ENCODE measurements at regions not wholly inside any gene's neighbourhood (a gene's known extent, or its start where the extent isn't known, plus 50 kb on each side); places are given as distances from the start of the nearest gene placed in this dataset.

- intact Hi-C loops (cut with micrococcal nuclease; ENCODE audit: unreplicated experiment) = no loop called here
- H3K4me2 ChIP-seq (ENCODE audit: low read length) = no peak overlapping the region
- no peaks in the 10 kb centered on the region for H4K20me1 ChIP-seq (ENCODE audit: insufficient read depth, low read length)
- H3K9me2 ChIP-seq (ENCODE audit: insufficient read depth, low read length) = no peaks in the 10 kb centered on the region
- H3K9me3 ChIP-seq (ENCODE audit: low read length) = no peaks in the 10 kb centered on the region
- no peak overlapping the region for H2AFZ ChIP-seq (ENCODE audit: low read length)
- no peaks in the 10 kb centered on the region for H3K79me2 ChIP-seq (ENCODE audit: insufficient read depth, low read depth, low read length)
- CTCF ChIA-PET (ENCODE audit: unreplicated experiment) = no interaction called here
- no peaks in the 10 kb centered on the region for H3K36me3 ChIP-seq (ENCODE audit: insufficient read depth, low read length)
- POLR2A ChIA-PET = no interaction called here
- DNase-seq (ENCODE audit: low spot score) = no peak
- H3K4me1 ChIP-seq (ENCODE audit: insufficient read depth, low read length, poor library complexity, severe bottlenecking) = no peaks in the 10 kb centered on the region
- H3K4me3 ChIP-seq (ENCODE audit: low read depth, low read length, poor library complexity, severe bottlenecking) = no peak overlapping the region
- TF ChIP-seq CTCF (conservative IDR thresholded peaks at IDR 0.05; ENCODE audit: low read length) (no peak), EZH2phosphoT487 (IDR thresholded peaks at IDR 0.05; ENCODE audit: borderline replicate concordance, low read depth, low read length) (no peak)
- no TSS peak for BruUV-seq (replicated peaks)
- H3K27ac ChIP-seq (ENCODE audit: low read depth, low read length, poor library complexity, severe bottlenecking) = no peak overlapping the region
Observed at GRCh38 chr4:1502976-1503375, 96.7 kb upstream of the NKX1-1 start.

GRCh38 chr4:1502501-1502886 is 96.3 kb upstream of the NKX1-1 start:
- Histone ChIP-seq H3K4me3 (ENCODE audit: low read depth, low read length, poor library complexity, severe bottlenecking) (no peak overlapping the region), H3K4me2 (ENCODE audit: low read length) (no peak overlapping the region), H3K4me1 (ENCODE audit: insufficient read depth, low read length, poor library complexity, severe bottlenecking) (no peaks in the 10 kb centered on the region), H3K9me3 (ENCODE audit: low read length) (no peaks in the 10 kb centered on the region), H2AFZ (ENCODE audit: low read length) (no peak overlapping the region), H3K36me3 (ENCODE audit: insufficient read depth, low read length) (no peaks in the 10 kb centered on the region), H3K27ac (ENCODE audit: low read depth, low read length, poor library complexity, severe bottlenecking) (no peak overlapping the region), H3K79me2 (ENCODE audit: insufficient read depth, low read depth, low read length) (no peaks in the 10 kb centered on the region), H4K20me1 (ENCODE audit: insufficient read depth, low read length) (no peaks in the 10 kb centered on the region), H3K9me2 (ENCODE audit: insufficient read depth, low read length) (no peaks in the 10 kb centered on the region)
- DNase-seq (ENCODE audit: low spot score) = no peak
- no TSS peak for BruUV-seq (replicated peaks)
- ChIA-PET POLR2A (no interaction called here), CTCF (ENCODE audit: unreplicated experiment) (no interaction called here)
- intact Hi-C loops (cut with micrococcal nuclease; ENCODE audit: unreplicated experiment) = no loop called here
- no peak for TF ChIP-seq CTCF (conservative IDR thresholded peaks at IDR 0.05; ENCODE audit: low read length)
- TF ChIP-seq EZH2phosphoT487 (IDR thresholded peaks at IDR 0.05; ENCODE audit: borderline replicate concordance, low read depth, low read length) = no peak

- no peak for DNase-seq (ENCODE audit: low spot score)
- H4K20me1 ChIP-seq (ENCODE audit: insufficient read depth, low read length) = no peaks in the 10 kb centered on the region
- H3K9me2 ChIP-seq (ENCODE audit: insufficient read depth, low read length) = no peaks in the 10 kb centered on the region
- H3K4me3 ChIP-seq (ENCODE audit: low read depth, low read length, poor library complexity, severe bottlenecking) = no peak overlapping the region
- H3K4me2 ChIP-seq (ENCODE audit: low read length) = no peak overlapping the region
- ChIA-PET CTCF (ENCODE audit: unreplicated experiment) (no interaction called here), POLR2A (no interaction called here)
- no peaks in the 10 kb centered on the region for H3K4me1 ChIP-seq (ENCODE audit: insufficient read depth, low read length, poor library complexity, severe bottlenecking)
- no peak overlapping the region for H2AFZ ChIP-seq (ENCODE audit: low read length)
- BruUV-seq (replicated peaks) = no TSS peak
- intact Hi-C loops (cut with micrococcal nuclease; ENCODE audit: unreplicated experiment) = no loop called here
- TF ChIP-seq CTCF (conservative IDR thresholded peaks at IDR 0.05; ENCODE audit: low read length) (no peak), EZH2phosphoT487 (IDR thresholded peaks at IDR 0.05; ENCODE audit: borderline replicate concordance, low read depth, low read length) (no peak)
- no peak overlapping the region for H3K27ac ChIP-seq (ENCODE audit: low read depth, low read length, poor library complexity, severe bottlenecking)
- H3K36me3 ChIP-seq (ENCODE audit: insufficient read depth, low read length) = no peaks in the 10 kb centered on the region
- H3K79me2 ChIP-seq (ENCODE audit: insufficient read depth, low read depth, low read length) = no peaks in the 10 kb centered on the region
- no peaks in the 10 kb centered on the region for H3K9me3 ChIP-seq (ENCODE audit: low read length)
Observed at GRCh38 chr4:1501754-1502500, 95.7 kb upstream of the NKX1-1 start.

Measured in OCI-LY7 (cell line).